Type B pancreatic cell (in vitro differentiated cells): ENCODE measurements at regions not wholly inside any gene's neighbourhood (a gene's known extent, or its start where the extent isn't known, plus 50 kb on each side); places are given as distances from the start of the nearest gene placed in this dataset.

Source experiments
- DNase-seq: peaks from one replicate; pipeline ENCODE4 v3.0.0; 2021; ENCODE audit warnings: mixed read lengths; ENCODE audit not compliant: unreplicated experiment; ENCODE audit errors: extremely low spot score
- H3K27ac Mint-ChIP-seq: 2 replicates; pipeline ENCODE4 v1.8.0; 2021; ENCODE audit warnings: mild to moderate bottlenecking, mixed read lengths
- H3K27me3 Mint-ChIP-seq: 2 replicates; pipeline ENCODE4 v1.8.0; 2021; ENCODE audit warnings: mixed read lengths
- H3K36me3 Mint-ChIP-seq: 2 replicates; pipeline ENCODE4 v1.8.0; 2021; ENCODE audit warnings: mixed read lengths
- H3K4me1 Mint-ChIP-seq: one replicate; pipeline ENCODE4 v1.8.0; 2021; ENCODE audit warnings: mixed read lengths; ENCODE audit not compliant: unreplicated experiment
- H3K4me3 Mint-ChIP-seq: 2 replicates; pipeline ENCODE4 v1.8.0; 2021; ENCODE audit warnings: mild to moderate bottlenecking, mixed read lengths
- H3K9me3 Mint-ChIP-seq: 2 replicates; pipeline ENCODE4 v1.8.0; 2021; ENCODE audit warnings: mixed read lengths
- TF ChIP-seq, protein P1 (sequence below): fragments of 200-600 bp; sonication (generic); conservative IDR thresholded peaks from 2 replicates; pipeline ENCODE4 v1.5.0; 2021; ENCODE audit warnings: antibody characterized with exemption, mild to moderate bottlenecking

DNA sequence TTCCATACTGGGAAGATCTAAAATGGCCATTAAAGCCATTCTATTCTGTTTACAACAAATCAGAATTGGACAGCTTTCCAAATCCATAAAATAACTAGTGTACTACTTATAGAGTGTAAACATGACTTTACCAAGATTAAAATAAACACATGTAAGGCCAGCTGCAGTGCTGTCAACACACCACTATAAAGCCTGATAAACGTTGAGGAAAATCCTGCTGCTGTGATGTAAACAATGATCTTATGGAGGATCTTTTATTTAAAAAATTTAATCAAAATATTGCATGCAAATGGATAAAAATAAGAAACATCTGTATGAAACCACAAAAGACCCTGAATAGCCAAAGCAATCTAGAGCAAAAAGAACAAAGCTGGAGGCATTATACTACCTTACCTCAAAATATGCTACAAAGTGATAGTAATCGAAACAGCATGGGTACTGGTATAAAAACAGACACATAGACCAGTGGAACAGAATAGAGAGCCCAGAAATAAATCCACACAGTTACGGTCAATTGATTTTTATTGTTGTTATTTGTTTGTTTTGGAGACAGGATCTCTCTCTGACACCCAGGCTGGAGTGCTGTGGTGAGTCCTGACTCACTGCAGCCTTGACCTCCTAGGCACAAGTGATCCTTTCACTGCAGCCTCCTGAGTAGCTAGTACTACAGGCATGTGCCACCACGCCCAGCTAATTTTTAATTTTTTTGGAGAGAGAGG, 428.8 kb upstream of the C2CD4B start:
- Mint-ChIP-seq H3K4me1 (peaks cover 22% of the 10 kb centered on the region), H3K9me3 (no peaks in the 10 kb centered on the region), H3K27me3 (no peaks in the 10 kb centered on the region), H3K27ac (no peak overlapping the region), H3K36me3 (peaks cover 18% of the 10 kb centered on the region), H3K4me3 (no peak overlapping the region)
- no peak for DNase-seq
- TF ChIP-seq, protein P1, sequence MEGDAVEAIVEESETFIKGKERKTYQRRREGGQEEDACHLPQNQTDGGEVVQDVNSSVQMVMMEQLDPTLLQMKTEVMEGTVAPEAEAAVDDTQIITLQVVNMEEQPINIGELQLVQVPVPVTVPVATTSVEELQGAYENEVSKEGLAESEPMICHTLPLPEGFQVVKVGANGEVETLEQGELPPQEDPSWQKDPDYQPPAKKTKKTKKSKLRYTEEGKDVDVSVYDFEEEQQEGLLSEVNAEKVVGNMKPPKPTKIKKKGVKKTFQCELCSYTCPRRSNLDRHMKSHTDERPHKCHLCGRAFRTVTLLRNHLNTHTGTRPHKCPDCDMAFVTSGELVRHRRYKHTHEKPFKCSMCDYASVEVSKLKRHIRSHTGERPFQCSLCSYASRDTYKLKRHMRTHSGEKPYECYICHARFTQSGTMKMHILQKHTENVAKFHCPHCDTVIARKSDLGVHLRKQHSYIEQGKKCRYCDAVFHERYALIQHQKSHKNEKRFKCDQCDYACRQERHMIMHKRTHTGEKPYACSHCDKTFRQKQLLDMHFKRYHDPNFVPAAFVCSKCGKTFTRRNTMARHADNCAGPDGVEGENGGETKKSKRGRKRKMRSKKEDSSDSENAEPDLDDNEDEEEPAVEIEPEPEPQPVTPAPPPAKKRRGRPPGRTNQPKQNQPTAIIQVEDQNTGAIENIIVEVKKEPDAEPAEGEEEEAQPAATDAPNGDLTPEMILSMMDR, result no peak

DNA sequence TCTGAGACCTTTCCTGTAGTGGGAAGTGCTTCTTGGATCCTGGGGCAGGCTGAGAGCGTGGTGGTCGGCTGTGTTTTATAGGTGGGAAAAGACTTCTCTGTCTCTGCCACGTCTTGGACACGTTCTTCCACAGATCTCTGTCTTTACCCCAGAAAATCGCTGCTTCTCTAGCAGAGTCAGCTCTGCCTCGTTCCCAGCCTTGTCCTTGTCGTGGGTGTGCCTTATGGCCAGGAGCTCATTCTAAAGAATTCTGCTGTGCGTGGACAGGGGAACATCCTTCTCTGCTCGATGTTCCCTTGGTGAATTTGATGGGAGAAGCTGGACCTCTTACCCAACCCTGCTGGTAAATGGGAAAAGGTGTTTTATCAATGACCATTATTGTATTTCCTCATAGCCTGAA, 433.1 kb upstream of the C2CD4B start:
- Mint-ChIP-seq H3K4me1 (peaks cover 12% of the 10 kb centered on the region), H3K4me3 (no peak overlapping the region), H3K27ac (no peak overlapping the region), H3K9me3 (peaks cover 4% of the 10 kb centered on the region), H3K36me3 (peaks cover 9% of the 10 kb centered on the region), H3K27me3 (no peaks in the 10 kb centered on the region)
- TF ChIP-seq, protein P1, result no peak
- no peak for DNase-seq

DNA sequence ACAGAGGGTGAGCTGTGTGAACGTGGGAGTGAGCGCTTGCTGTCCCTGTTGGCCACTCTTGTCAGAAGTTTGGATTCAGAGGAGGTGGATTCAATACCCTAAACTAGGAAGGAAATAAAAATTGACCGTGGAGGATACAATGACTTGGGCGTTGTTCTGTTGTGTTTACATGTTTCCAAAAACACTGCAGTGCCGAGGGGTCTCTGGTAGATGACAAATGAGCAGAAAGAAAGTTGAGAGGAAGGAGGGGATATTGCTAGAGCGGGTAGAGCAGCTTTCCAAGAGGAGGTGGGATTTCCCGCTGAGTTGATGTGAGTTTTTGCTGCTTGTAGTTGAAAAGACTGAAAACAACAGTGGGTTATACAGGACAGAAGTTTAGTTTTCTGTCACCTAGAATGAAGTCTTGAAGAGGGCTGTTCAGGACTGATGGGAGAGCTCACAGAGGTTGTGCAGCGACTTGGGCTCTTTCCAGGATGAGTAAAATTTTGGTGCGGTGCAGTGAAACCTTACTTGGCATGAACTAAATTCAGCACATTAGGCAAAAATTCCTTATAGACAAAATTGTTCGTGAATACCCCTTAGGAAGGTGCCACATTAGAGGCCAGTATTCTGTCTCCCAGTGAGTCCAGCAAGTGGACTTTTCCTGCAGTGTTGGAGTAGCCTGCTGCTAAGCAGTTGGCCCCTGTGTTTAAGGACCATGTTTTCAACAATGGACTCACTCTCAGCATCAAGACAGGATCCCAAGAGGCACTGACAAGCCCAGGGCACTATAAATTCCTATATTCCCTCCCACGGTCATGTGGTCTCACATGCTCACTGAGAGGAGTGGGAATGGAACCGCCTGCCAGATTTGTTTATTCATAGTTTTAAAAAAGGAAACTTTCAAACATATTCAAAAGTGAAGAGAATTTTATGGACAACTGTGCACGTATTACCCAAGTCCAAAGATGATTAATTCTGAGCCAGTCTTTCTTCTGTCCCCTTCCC, 435.0 kb upstream of the C2CD4B start:
- TF ChIP-seq, protein P1, result no peak
- Mint-ChIP-seq H3K4me1 (peaks cover 12% of the 10 kb centered on the region), H3K9me3 (peaks cover 4% of the 10 kb centered on the region), H3K4me3 (no peak overlapping the region), H3K27ac (no peak overlapping the region), H3K27me3 (no peaks in the 10 kb centered on the region), H3K36me3 (peaks cover 4% of the 10 kb centered on the region)
- DNase-seq, result no peak

DNA sequence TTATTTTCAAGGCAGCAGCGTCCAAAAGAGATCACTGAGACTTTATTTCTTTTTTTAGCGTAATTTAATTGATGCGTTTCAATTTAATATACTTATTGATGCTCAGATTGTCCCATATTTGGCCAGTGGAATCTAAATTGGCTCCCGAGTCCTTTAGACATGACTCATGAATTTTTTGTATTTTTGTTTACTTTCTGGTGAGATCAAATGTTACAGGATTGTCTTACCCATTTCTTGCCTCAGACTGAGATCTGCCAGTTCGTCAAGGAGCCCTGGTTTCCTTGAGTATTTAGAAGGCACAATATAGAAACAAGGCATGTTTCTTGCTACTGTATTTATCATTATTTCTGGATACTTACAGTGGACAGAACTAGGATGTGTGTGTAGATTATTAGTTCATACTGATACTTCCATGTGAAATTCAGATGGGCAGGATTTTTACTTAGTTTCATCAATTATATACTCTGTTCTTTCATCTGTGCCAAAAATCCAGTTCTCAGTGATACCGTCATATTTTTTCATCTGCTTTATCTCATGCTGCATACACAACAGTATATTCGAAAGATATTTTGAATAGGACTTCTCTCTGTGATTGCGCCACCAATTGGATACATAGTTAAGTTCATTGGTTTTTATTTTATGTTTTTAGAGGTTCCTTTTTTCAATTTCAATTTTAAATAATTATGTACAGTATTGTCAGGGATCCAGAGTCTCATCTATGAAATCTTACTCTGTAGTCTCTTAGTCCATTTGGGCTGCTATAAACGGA, 436.9 kb upstream of the C2CD4B start:
- Mint-ChIP-seq H3K4me3 (no peak overlapping the region), H3K27ac (no peak overlapping the region), H3K9me3 (peaks cover 8% of the 10 kb centered on the region), H3K27me3 (no peaks in the 10 kb centered on the region), H3K4me1 (peaks cover 18% of the 10 kb centered on the region), H3K36me3 (no peaks in the 10 kb centered on the region)
- TF ChIP-seq, protein P1, result no peak
- no peak for DNase-seq

DNA sequence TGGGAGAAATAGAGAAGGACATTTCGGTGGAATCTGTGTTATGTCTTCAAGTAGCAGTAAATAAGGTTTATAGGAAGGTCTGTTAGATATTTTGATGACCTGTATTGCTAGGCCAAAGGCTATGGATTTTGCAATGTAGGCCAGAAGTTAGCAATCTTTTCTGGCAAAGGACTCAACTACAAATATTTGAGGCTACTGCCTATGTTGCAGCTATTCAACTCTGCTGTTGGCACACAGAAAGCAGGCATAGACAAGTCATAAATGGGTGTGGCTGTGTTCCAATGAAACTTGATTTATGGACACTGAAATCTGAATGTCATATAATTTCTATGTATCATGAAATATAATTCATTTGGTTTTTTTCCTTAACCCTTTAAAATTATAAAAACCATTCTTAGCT, 438.7 kb upstream of the C2CD4B start:
- Mint-ChIP-seq H3K27me3 (no peaks in the 10 kb centered on the region), H3K36me3 (no peaks in the 10 kb centered on the region), H3K4me1 (peaks cover 35% of the 10 kb centered on the region), H3K4me3 (no peak overlapping the region), H3K27ac (no peak overlapping the region), H3K9me3 (peaks cover 16% of the 10 kb centered on the region)
- TF ChIP-seq, protein P1, result no peak
- no peak for DNase-seq
